ENCODE measurements at regions not wholly inside any gene's neighbourhood (a gene's known extent, or its start where the extent isn't known, plus 50 kb on each side); places are given as distances from the start of the nearest gene placed in this dataset.

GRCh38 chr3:189446959-189447560 is 184.1 kb upstream of the TP63 start:
- no peak for TF ChIP-seq CTCF (IDR thresholded peaks at IDR 0.05)
- no peak for TF ChIP-seq POLR2A (IDR thresholded peaks at IDR 0.05)
- TF ChIP-seq POLR2AphosphoS5 (IDR thresholded peaks at IDR 0.05): no peak
- TF ChIP-seq EP300 (IDR thresholded peaks at IDR 0.05): no peak
